AML-193 (cell line): ENCODE measurements at regions not wholly inside any gene's neighbourhood (a gene's known extent, or its start where the extent isn't known, plus 50 kb on each side); places are given as distances from the start of the nearest gene placed in this dataset.
A peak's percentile ranks its signal among the peaks of the same experiment; 100 is the strongest.
"Not testable (repeated sequence)": the region's sequence is repeated elsewhere in the genome, so short reads cannot be mapped to it uniquely, and the experiment has no call there.

Experiments used
- DNase-seq, 2 experiments: peaks; one replicate each; lab custom pipeline; 2025; lab: John Stamatoyannopoulos, UW

- DNase-seq, result no peak
Measured at GRCh38 chr21:35398346-35398982, 349.4 kb upstream of the RUNX1 start.

- no peak for DNase-seq
Measured at GRCh38 chr21:35397781-35398180, 348.7 kb upstream of the RUNX1 start.

GRCh38 chr21:35396655-35397054 is 347.6 kb upstream of the RUNX1 start:
- DNase-seq, result no peak

GRCh38 chr21:35395728-35396127 is 346.6 kb upstream of the RUNX1 start:
- no peak for DNase-seq

- DNase-seq, result peak in 1 of 2 experiments; percentile 4
Measured at GRCh38 chr21:35394634-35395369, 345.7 kb upstream of the RUNX1 start.

- no peak for DNase-seq
Measured at GRCh38 chr21:35394049-35394448, 344.9 kb upstream of the RUNX1 start.

- DNase-seq, result no peak
Measured at GRCh38 chr21:35390013-35390776, 341.1 kb upstream of the RUNX1 start.

- no peak for DNase-seq
Measured at GRCh38 chr21:35386491-35387079, 337.5 kb upstream of the RUNX1 start.

- no peak for DNase-seq
Measured at GRCh38 chr21:35384375-35384774, 335.3 kb upstream of the RUNX1 start.

- no peak for DNase-seq
Measured at GRCh38 chr21:35382696-35383095, 333.6 kb upstream of the RUNX1 start.

GRCh38 chr21:35381743-35382310 is 332.7 kb upstream of the RUNX1 start:
- DNase-seq, result no peak

- not testable (repeated sequence) for DNase-seq
Measured at GRCh38 chr21:35380304-35380703, 331.2 kb upstream of the RUNX1 start.

- no peak for DNase-seq
Measured at GRCh38 chr21:35378881-35379280, 329.8 kb upstream of the RUNX1 start.

GRCh38 chr21:35377505-35378090 is 328.5 kb upstream of the RUNX1 start:
- DNase-seq, result no peak

- DNase-seq, result no peak
Measured at GRCh38 chr21:35376406-35377135, 327.5 kb upstream of the RUNX1 start.

- DNase-seq, result no peak
Measured at GRCh38 chr21:35375115-35375514, 326.0 kb upstream of the RUNX1 start.

GRCh38 chr21:35373998-35374397 is 324.9 kb upstream of the RUNX1 start:
- no peak for DNase-seq

- DNase-seq, result no peak
Measured at GRCh38 chr21:35372201-35372600, 323.1 kb upstream of the RUNX1 start.

GRCh38 chr21:35370671-35371070 is 321.6 kb upstream of the RUNX1 start:
- DNase-seq, result no peak

GRCh38 chr21:35370071-35370470 is 321.0 kb upstream of the RUNX1 start:
- DNase-seq, result no peak

GRCh38 chr21:35368326-35368725 is 319.2 kb upstream of the RUNX1 start:
- DNase-seq, result no peak
